HG03575 (cell line): ENCODE measurements at regions not wholly inside any gene's neighbourhood (a gene's known extent, or its start where the extent isn't known, plus 50 kb on each side); places are given as distances from the start of the nearest gene placed in this dataset.

Experiments used
- ATAC-seq: cut with Tn5 transposase; IDR thresholded peaks from one replicate; pipeline ENCODE4 v1.9.1; 2021; ENCODE audit not compliant: unreplicated experiment, insufficient number of reproducible peaks, low FRiP score; ENCODE audit errors: extremely low read depth

DNA sequence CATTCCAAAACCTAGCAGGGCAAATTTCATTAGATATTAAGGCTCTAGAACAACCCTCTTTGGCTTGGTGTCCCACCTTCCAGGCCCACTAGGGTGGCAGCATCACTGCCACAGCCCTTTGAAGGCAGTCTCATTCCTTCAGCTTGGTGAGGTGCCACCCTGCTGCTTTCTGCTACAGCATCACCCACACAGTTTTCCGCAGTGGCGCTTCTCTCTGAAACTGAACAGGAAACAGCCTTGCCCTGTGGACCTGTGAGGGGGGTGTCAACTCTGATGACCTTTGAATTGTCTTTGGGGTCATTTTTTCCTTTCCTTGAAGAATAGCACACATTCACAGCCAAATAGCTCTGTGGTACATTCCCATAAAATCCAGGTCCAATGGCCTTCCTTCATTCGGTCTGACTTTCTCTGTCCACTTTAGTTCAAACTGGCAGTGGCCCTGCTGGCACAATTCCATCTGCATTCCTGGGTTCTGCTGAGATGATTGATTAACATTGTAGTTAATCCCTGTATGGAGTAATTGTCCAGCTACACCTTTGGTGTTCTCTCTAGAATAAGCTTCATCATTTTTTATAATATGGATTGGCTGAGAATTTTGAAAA lies 251.9 kb upstream of the FAT3 start:
- no peak for ATAC-seq

DNA sequence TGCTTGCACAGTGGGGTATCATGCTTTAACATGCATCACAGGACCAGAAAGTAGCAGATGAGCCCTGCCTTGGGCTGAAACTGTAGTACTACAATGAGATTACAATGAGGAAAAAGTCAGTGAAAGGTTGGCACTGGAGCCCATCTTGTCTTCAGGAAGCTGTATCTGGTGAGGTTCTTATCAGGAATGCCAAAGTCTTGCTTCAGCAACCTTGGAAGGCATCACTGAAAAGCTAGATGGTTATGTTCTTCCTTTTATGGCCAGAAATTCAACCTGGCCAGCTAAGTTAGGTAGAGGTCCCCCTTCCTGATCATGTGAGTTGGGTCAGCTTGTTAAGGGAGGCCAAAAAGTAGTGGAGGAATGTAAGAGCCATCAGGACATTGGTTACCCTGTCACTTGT lies 254.0 kb upstream of the FAT3 start:
- no peak for ATAC-seq

DNA sequence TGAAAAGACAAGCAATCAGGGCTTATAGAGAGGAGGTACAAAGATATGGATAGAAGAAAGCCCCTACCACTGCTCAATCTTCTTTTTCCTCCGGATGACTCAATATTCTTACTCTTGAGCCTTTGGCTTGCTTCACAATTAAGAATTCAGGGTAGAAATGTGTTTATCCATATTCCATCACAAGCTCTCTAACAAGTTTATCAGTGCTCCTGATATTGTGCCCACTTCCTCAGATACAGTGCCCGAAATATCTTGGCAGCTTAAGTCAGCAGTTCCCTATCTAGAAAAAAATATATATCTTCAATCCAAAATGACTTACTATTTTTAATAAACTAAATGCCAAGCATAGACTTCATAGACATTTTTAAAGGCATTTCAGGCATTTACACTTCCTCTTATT lies 255.1 kb upstream of the FAT3 start:
- ATAC-seq: no peak

GRCh38 chr11:91967691-91968045 lies 256.9 kb upstream of the FAT3 start:
- ATAC-seq: no peak

DNA sequence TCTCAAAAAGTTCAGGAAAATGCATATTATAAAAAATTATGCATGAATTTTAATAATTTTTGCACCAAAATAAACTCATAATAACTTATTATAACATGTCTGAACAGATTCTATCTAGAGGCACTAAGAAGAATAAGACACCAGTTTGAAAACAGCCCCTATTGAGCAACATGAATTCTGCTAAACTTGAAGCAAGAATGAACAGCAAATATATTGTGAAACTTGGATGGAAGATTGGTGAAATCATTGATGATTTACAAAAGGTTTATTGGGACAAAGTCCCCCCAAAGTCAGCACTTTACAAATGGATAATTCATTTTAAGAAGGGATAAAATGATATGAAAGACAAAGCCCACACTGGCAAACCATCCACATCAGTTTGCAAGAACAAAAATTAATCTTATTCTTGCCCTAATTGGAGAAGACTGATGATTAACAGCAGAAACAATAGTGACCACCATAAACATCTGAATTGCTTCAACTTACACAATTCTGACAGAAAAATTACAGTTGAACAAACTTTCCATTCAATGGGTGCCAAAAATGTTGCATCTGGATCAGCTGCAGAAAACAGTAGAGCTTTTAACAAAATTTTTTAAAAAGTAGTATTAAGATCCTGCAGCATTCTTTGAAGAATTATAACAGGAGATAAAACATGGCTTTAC lies 257.5 kb upstream of the FAT3 start:
- no peak for ATAC-seq

DNA sequence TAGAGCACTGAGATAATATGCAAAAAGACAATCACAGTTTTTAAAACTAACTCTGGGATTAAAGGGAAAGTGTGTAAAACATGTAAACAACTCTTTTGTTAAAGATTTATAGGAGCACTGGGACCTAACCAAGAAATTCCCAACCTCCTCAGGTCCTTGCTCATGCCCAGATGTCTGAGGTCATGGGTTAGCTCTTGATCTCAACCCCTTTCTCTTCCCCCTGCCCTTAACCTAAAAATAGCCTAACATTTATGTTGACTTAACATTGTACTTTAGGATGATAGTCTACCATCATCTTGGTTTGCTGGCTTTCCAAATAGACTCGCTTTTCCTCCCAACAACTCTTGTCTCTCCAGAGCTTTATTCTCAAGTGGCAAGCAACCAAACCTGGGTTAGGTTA lies 258.2 kb upstream of the FAT3 start:
- ATAC-seq: no peak

GRCh38 chr11:91960770-91961169 lies 263.8 kb upstream of the FAT3 start:
- ATAC-seq: no peak

DNA sequence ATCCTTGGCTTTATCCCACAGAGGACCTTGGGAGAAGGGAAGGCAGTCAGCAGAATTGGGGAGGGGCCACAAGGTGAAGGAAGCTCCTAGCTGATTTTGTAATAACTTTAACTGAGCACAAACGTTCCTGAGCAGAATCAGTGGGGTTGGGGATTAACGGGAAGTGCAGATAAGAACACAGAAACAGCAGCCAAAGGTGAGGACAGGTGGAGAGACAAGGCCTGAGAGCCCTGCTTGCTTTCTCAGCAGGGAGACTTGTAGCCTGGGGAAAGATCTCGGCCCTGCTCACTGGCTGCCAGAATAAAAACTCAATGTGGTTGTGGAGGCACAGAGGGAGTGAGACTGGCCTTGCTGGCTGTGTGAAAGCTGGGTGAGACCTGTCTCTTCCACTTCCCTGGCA lies 265.2 kb upstream of the FAT3 start:
- no peak for ATAC-seq

GRCh38 chr11:91956711-91957110 lies 267.9 kb upstream of the FAT3 start:
- ATAC-seq: no peak

- ATAC-seq: no peak
These were observed 269.4 kb upstream of the FAT3 start for GRCh38 chr11:91955206-91955605.

GRCh38 chr11:91952056-91952455 lies 272.6 kb upstream of the FAT3 start:
- ATAC-seq: no peak

DNA sequence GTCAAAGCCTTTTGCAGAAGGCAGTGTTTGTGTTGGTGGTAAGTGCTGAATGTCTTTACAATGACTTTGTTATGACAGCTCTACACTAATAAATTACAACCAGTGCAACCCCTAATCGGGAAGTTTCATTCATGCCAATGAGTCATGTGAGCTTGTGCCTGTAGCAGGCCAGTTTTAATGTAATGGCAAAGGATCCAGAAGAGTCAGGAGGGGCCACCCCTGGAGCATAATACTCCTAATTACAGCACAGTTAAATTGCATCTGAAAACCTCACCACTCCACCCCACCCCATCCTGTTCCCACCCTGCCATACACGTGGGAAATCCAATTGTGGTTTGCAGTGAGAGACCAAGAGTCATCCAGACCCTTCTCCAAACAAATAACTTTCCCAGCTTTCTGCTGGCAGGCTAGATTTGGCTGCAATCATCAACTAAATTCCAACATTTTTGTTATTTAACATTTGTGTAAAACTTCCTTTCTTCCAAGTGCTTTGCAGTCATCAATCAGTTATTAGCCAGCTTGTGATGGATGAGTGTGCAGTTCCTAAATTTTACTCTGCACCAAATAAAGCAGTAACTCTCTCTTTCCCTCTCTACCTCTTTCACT lies 277.3 kb upstream of the FAT3 start:
- no peak for ATAC-seq

DNA sequence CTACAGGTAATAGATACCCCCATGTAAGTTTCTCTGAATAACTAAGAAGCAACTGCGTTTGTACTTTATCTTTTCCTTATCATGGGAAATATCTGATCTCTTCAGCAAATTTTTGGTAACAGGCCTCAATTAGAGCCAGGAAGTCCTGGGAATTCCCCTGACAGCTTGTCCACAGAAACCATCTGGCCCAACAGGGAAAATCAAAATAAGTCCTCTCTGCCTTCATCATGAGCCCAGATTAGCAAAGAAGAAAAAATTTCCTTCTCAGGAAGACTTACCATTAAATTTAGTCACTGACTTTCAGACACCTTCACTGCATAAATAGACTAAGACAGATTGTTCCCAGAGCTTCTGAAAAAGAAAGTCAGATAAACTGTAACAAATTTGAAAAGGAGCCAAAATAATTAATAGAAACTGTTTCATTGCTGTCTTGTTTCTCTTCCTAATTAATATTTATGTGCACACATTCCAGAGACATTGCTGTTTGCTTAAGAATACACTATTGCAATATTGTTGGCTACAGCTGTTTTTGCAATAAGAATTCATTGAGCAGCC lies 278.1 kb upstream of the FAT3 start:
- no peak for ATAC-seq

DNA sequence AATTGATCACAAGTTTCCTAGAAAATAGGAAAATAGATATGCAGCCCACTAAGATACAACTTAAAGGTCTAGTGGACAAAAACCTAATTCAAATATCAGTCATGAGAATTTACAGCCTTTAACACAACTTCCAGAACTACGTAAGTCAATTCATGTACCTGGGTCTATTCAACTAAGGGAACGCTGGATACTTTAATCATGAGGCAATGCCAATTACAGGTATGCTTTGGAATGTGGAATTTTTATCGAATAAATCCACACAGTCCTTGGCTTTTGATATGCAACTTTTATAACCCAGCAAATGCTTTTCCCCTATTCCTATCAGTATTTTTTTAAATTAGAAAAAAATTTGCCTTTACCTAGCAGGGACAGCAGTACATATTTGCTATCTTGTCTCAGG lies 289.5 kb upstream of the FAT3 start:
- no peak for ATAC-seq

DNA sequence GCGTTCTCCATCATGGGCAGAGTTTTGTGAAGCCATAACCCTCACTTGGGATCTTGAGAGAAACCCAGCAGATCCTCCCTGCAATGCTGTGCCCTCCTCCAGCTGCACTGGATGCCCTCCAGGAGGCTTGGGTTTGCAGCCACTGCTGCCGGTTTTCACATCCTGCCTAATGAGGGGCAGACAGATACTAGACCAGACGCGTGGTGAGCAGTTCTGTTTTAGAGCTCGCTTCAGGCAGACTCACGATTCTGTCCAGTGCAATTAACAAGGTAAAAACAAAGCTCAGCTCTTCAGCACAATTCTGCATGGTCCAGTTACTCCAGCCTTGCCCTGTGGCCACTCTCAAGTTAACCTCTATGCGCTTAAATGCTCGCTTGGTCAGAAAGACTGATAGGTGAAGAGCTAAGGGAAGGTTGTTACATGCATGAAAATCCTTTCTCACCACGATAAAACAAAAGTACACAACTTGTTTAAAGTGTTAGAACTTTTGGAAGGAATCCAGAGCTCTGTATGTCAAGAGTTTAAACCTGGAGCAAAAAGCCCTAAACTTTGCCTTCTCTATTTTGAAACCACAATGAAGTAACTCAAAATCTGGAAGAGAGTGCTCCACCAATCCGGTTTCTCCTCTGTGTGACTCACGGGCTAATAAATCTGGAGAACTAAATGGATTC lies 292.3 kb upstream of the FAT3 start:
- no peak for ATAC-seq

GRCh38 chr11:91927448-91927847 lies 297.2 kb upstream of the FAT3 start:
- no peak for ATAC-seq

- ATAC-seq: no peak
These were observed 297.7 kb upstream of the FAT3 start for GRCh38 chr11:91926965-91927364.

DNA sequence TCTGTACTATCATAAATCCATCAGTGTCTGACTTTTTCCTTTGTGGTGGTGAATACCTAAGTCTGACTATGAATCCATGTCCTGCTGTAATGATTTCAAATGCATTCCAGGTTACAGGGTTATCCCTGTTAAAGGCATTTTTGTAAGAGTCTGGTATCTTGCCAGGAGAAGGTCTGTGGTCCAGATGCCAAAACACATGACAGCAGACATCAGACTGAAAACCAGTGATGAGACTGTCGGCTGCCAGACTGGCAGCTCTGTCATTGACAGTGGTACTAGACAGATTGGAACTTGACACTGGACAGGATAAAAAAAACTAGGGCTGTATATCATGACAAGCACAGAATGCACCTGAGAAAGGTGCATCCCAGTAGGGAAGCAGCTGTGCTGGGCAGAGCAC lies 301.8 kb upstream of the FAT3 start:
- no peak for ATAC-seq

DNA sequence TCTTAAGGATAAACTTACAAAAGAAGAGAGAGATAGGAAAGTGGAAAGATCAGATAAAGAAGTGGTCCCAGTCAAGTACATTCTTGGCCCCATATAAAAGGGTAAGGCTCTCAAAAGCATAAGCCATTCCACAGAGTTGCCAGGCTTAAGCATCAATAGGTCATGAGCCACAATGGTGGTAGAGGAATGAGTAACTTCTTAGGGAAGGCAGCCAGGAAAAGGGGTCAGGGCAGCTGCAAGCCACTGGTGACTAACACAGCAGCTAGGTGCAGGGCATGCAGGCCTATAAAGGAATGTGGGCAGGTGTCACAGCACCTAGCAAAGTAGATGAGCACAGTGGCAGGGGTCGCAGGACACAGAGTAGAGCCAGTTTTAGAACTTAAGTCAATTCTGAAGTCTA lies 302.6 kb upstream of the FAT3 start:
- ATAC-seq: no peak

- no peak for ATAC-seq
These were observed 311.2 kb upstream of the FAT3 start for GRCh38 chr11:91913407-91913806.
